Liver (tissue), 7 donors: ENCODE measurements at regions not wholly inside any gene's neighbourhood (a gene's known extent, or its start where the extent isn't known, plus 50 kb on each side); places are given as distances from the start of the nearest gene placed in this dataset.

Experiments used
- DNase-seq: peaks from one replicate; pipeline ENCODE4 v3.0.0-alpha.2; 2017; ENCODE audit warnings: low spot score
- H3K27ac ChIP-seq, 2 donors: one replicate each; pipeline ENCODE4 v1.7.0; 2013; ENCODE audit warnings: inconsistent platforms in 2 of 2, low read length in 2 of 2, control low read depth in 1 of 2, low read depth in 1 of 2, mild to moderate bottlenecking in 1 of 2
- H3K27me3 ChIP-seq, 4 donors: one replicate each; pipeline versions ENCODE4 v1.6.1 to v1.7.0; 2013; ENCODE audit warnings: low read length in 3 of 4, inconsistent platforms in 1 of 4, mild to moderate bottlenecking in 1 of 4, moderate library complexity in 1 of 4; ENCODE audit not compliant: control insufficient read depth in 4 of 4, insufficient read depth in 4 of 4
- H3K36me3 ChIP-seq, 4 donors: one replicate each; pipeline versions ENCODE4 v1.6.1 to v1.7.0; 2013; ENCODE audit warnings: low read length in 3 of 4, mild to moderate bottlenecking in 3 of 4, low read depth in 1 of 4, moderate library complexity in 1 of 4; ENCODE audit not compliant: control insufficient read depth in 4 of 4, insufficient read depth in 3 of 4
- H3K4me1 ChIP-seq, 4 donors: one replicate each; pipeline versions ENCODE4 v1.6.1 to v1.7.0; 2013; ENCODE audit warnings: low read length in 3 of 4, mild to moderate bottlenecking in 3 of 4, moderate library complexity in 1 of 4; ENCODE audit not compliant: control insufficient read depth in 4 of 4, insufficient read depth in 4 of 4
- H3K4me3 ChIP-seq, 3 donors: one replicate each; pipeline versions ENCODE4 v1.6.1 to v1.7.0; 2013; ENCODE audit warnings: low read length in 3 of 3, control low read depth in 1 of 3, low read depth in 1 of 3, mild to moderate bottlenecking in 1 of 3
- H3K9ac ChIP-seq, 2 donors: one replicate each; pipeline ENCODE4 v1.7.0; 2013; ENCODE audit warnings: low read length in 2 of 2, mild to moderate bottlenecking in 2 of 2, moderate library complexity in 2 of 2, control low read depth in 1 of 2, low read depth in 1 of 2
- H3K9me3 ChIP-seq, 4 donors: one replicate each; pipeline versions ENCODE4 v1.6.1 to v1.7.0; 2013; ENCODE audit warnings: low read length in 3 of 4; ENCODE audit not compliant: control insufficient read depth in 4 of 4
- ATF3 ChIP-seq: IDR thresholded peaks from 2 replicates; pipeline ENCODE4 v1.6.1; 2016; ENCODE audit warnings: antibody characterized with exemption
- EGR1 ChIP-seq, 2 donors: IDR thresholded peaks; 2 replicates each; pipeline ENCODE4 v1.6.1; 2016 to 2018; ENCODE audit warnings: antibody characterized with exemption in 2 of 2, low read depth in 2 of 2
- FOXA1 ChIP-seq: IDR thresholded peaks from 2 replicates; pipeline ENCODE4 v1.6.1; 2016; ENCODE audit warnings: antibody characterized with exemption
- FOXA2 ChIP-seq: IDR thresholded peaks from 2 replicates; pipeline ENCODE4 v1.6.1; 2016; ENCODE audit warnings: antibody characterized with exemption
- GABPA ChIP-seq, 2 donors: IDR thresholded peaks in 1 of 2; conservative IDR thresholded peaks in 1 of 2; 2 replicates each; pipeline ENCODE4 v1.6.1; 2016; ENCODE audit warnings: antibody characterized with exemption in 2 of 2, mild to moderate bottlenecking in 1 of 2, moderate library complexity in 1 of 2
- HNF4A ChIP-seq, 2 donors: conservative IDR thresholded peaks; 2 replicates each; pipeline ENCODE4 v1.6.1; 2016; ENCODE audit warnings: antibody characterized with exemption in 2 of 2, mild to moderate bottlenecking in 2 of 2
- HNF4G ChIP-seq: IDR thresholded peaks from 2 replicates; pipeline ENCODE4 v1.6.1; 2016; ENCODE audit warnings: antibody characterized with exemption
- MAX ChIP-seq: IDR thresholded peaks from 2 replicates; pipeline ENCODE4 v1.6.1; 2016; ENCODE audit warnings: antibody characterized with exemption
- NR2F2 ChIP-seq: IDR thresholded peaks from 2 replicates; pipeline ENCODE4 v1.6.1; 2016; ENCODE audit warnings: antibody characterized with exemption
- RAD21 ChIP-seq, 2 donors: IDR thresholded peaks; 2 replicates each; pipeline ENCODE4 v1.6.1; 2016; ENCODE audit warnings: antibody characterized with exemption in 2 of 2, mild to moderate bottlenecking in 2 of 2
- REST ChIP-seq: IDR thresholded peaks from 2 replicates; pipeline ENCODE4 v1.6.1; 2016; ENCODE audit warnings: antibody characterized with exemption, mild to moderate bottlenecking
- RXRA ChIP-seq, 2 donors: IDR thresholded peaks; 2 replicates each; pipeline ENCODE4 v1.6.1; 2017 to 2018; ENCODE audit warnings: antibody characterized with exemption in 2 of 2, mild to moderate bottlenecking in 1 of 2
- SP1 ChIP-seq: IDR thresholded peaks from 2 replicates; pipeline ENCODE4 v1.6.1; 2018; ENCODE audit warnings: antibody characterized with exemption, mild to moderate bottlenecking
- TAF1 ChIP-seq: conservative IDR thresholded peaks from 2 replicates; pipeline ENCODE4 v1.6.1; 2016; ENCODE audit warnings: antibody characterized with exemption, mild to moderate bottlenecking
- YY1 ChIP-seq: IDR thresholded peaks from 2 replicates; pipeline ENCODE4 v1.6.1; 2016; ENCODE audit warnings: antibody characterized with exemption, mild to moderate bottlenecking
- ZBTB33 ChIP-seq: IDR thresholded peaks from 2 replicates; pipeline ENCODE4 v1.6.1; 2016; ENCODE audit warnings: antibody characterized with exemption
- WGBS: extraction: QIAGEN DNeasy Blood & Tissue Kit; methylation state at CpG from one replicate; pipeline ENCODE4 v1.1.7; 2013; 5-methylcytosine and 5-hydroxymethylcytosine counted together
- donor health status: healthy.
- donor health status: healthy.
- donor health status: healthy.
- donor health status: healthy.

GRCh38 chr9:95738438-95738837 is 137.1 kb upstream of the ERCC6L2 start:
- WGBS, result 90% methylated on average over 10 of the region's 10 CpGs

More at GRCh38 chr9:95738438-95738837, 137.1 kb upstream of the ERCC6L2 start:
- Histone ChIP-seq H3K9ac (no peak overlapping the region), H3K27ac (no peak overlapping the region), H3K4me3 (no peak overlapping the region), H3K4me1 (no peaks in the 10 kb centered on the region), H3K9me3 (no peaks in the 10 kb centered on the region), H3K36me3 (no peaks in the 10 kb centered on the region), H3K27me3 (no peaks in the 10 kb centered on the region)
- no peak for TF ChIP-seq ZBTB33
- no peak for TF ChIP-seq FOXA1
- no peak for TF ChIP-seq YY1
- TF ChIP-seq MAX, result no peak
- TF ChIP-seq TAF1, result no peak
- TF ChIP-seq RAD21 (IDR thresholded peaks at IDR 0.05), result no peak
- TF ChIP-seq GABPA (IDR thresholded peaks at IDR 0.05 in 1 of 2, conservative IDR thresholded peaks at IDR 0.05 in 1 of 2), result no peak
- TF ChIP-seq HNF4G, result no peak
- no peak for TF ChIP-seq FOXA2
- no peak for TF ChIP-seq NR2F2
- TF ChIP-seq HNF4A (conservative IDR thresholded peaks at IDR 0.05), result no peak
- TF ChIP-seq EGR1 (IDR thresholded peaks at IDR 0.05; ENCODE audit: low read depth in 2 of 2), result no peak
- TF ChIP-seq SP1, result no peak
- no peak for TF ChIP-seq ATF3
- TF ChIP-seq REST, result no peak
- TF ChIP-seq RXRA (IDR thresholded peaks at IDR 0.05), result no peak
- no peak for DNase-seq
